BLaER1 treated with 17β-estradiol and CSF1 and Interleukin-3, amounts not matched to agents 10 nM and 100 nM (cell line): ENCODE measurements at regions not wholly inside any gene's neighbourhood (a gene's known extent, or its start where the extent isn't known, plus 50 kb on each side); places are given as distances from the start of the nearest gene placed in this dataset.

Experiments used
- H3K27ac ChIP-seq, 11 experiments: shearing (Covaris generic); formaldehyde crosslinking; 2 replicates each; pipeline ENCODE4 v1.8.1; 2022
- H3K27me3 ChIP-seq, 11 experiments: shearing (Covaris generic); formaldehyde crosslinking; 2 replicates each; pipeline ENCODE4 v1.8.1; 2022
- H3K36me3 ChIP-seq, 11 experiments: shearing (Covaris generic); formaldehyde crosslinking; 2 replicates each; pipeline ENCODE4 v1.8.1; 2022
- H3K4me1 ChIP-seq, 10 experiments: shearing (Covaris generic); formaldehyde crosslinking; 2 replicates each; pipeline ENCODE4 v1.8.1; 2022
- H3K4me2 ChIP-seq, 11 experiments: shearing (Covaris generic); formaldehyde crosslinking; 2 replicates each; pipeline ENCODE4 v1.8.1; 2022
- H3K4me3 ChIP-seq, 10 experiments: shearing (Covaris generic); formaldehyde crosslinking; 2 replicates each; pipeline ENCODE4 v1.8.1; 2022
- H3K9ac ChIP-seq, 11 experiments: shearing (Covaris generic); formaldehyde crosslinking; 2 replicates each; pipeline ENCODE4 v1.8.1; 2022
- H3K9me3 ChIP-seq, 11 experiments: shearing (Covaris generic); formaldehyde crosslinking; replicated peaks in 1 of 11; 2 replicates each; pipeline ENCODE4 v1.8.1; 2022
- H4K20me1 ChIP-seq, 11 experiments: shearing (Covaris generic); formaldehyde crosslinking; 2 replicates each; pipeline ENCODE4 v1.8.1; 2022
- Cebpa-rat ChIP-seq, 11 experiments: shearing (Covaris generic); IDR thresholded peaks; 2 replicates each; pipeline ENCODE4 v1.8.1; 2022

GRCh38 chrX:23559975-23560374 is 107.3 kb upstream of the PRDX4 start:
- Histone ChIP-seq H3K36me3 (no peaks in the 10 kb centered on the region), H3K4me2 (no peak overlapping the region), H3K27me3 (no peaks in the 10 kb centered on the region), H3K9me3 (peaks cover 37 to 56% (median 44%) of the 10 kb centered on the region in 11 experiments), H3K4me1 (0 out of 20 replicates have a peak, but pooled peaks cover 0 to 4% (median 0%) of the 10 kb centered on the region in 10 experiments), H3K27ac (no peak overlapping the region), H3K4me3 (no peak overlapping the region), H4K20me1 (no peaks in the 10 kb centered on the region), H3K9ac (no peak overlapping the region)
- no peak for TF ChIP-seq Cebpa-rat (IDR thresholded peaks at IDR 0.05)

GRCh38 chrX:23570674-23571343 is 96.5 kb upstream of the PRDX4 start:
- H3K4me2 ChIP-seq = no peak overlapping the region
- H3K9ac ChIP-seq = no peak overlapping the region
- no peak overlapping the region for H3K27ac ChIP-seq
- TF ChIP-seq Cebpa-rat (IDR thresholded peaks at IDR 0.05) = no peak
- no peaks in the 10 kb centered on the region for H3K27me3 ChIP-seq
- H4K20me1 ChIP-seq = no peaks in the 10 kb centered on the region
- H3K9me3 ChIP-seq = peaks cover 0 to 15% (median 10%) of the 10 kb centered on the region in 11 experiments; a peak in 15 of 22 replicates
- H3K4me3 ChIP-seq = no peak overlapping the region
- no peaks in the 10 kb centered on the region for H3K36me3 ChIP-seq
- no peaks in the 10 kb centered on the region for H3K4me1 ChIP-seq

- no peaks in the 10 kb centered on the region for H3K4me1 ChIP-seq
- no peaks in the 10 kb centered on the region for H3K36me3 ChIP-seq
- no peak for TF ChIP-seq Cebpa-rat (IDR thresholded peaks at IDR 0.05)
- H3K4me3 ChIP-seq = no peak overlapping the region
- no peak overlapping the region for H3K27ac ChIP-seq
- no peak overlapping the region for H3K9ac ChIP-seq
- no peaks in the 10 kb centered on the region for H4K20me1 ChIP-seq
- H3K4me2 ChIP-seq = no peak overlapping the region
- no peaks in the 10 kb centered on the region for H3K27me3 ChIP-seq
- no peaks in the 10 kb centered on the region for H3K9me3 ChIP-seq
These were observed 92.0 kb upstream of the PRDX4 start for GRCh38 chrX:23575281-23575680.

- TF ChIP-seq Cebpa-rat (IDR thresholded peaks at IDR 0.05) = no peak
- Histone ChIP-seq H3K4me1 (no peaks in the 10 kb centered on the region), H3K4me2 (no peak overlapping the region), H3K27me3 (no peaks in the 10 kb centered on the region), H3K9ac (no peak overlapping the region), H3K36me3 (no peaks in the 10 kb centered on the region), H4K20me1 (no peaks in the 10 kb centered on the region), H3K27ac (no peak overlapping the region), H3K4me3 (no peak overlapping the region), H3K9me3 (no peaks in the 10 kb centered on the region)
These were observed 89.2 kb upstream of the PRDX4 start for GRCh38 chrX:23578079-23578478.

GRCh38 chrX:23589496-23589895 is 77.8 kb upstream of the PRDX4 start:
- Histone ChIP-seq H4K20me1 (no peaks in the 10 kb centered on the region), H3K9ac (no peak overlapping the region), H3K4me1 (no peaks in the 10 kb centered on the region), H3K27ac (no peak overlapping the region), H3K4me3 (no peak overlapping the region), H3K27me3 (no peaks in the 10 kb centered on the region), H3K36me3 (no peaks in the 10 kb centered on the region), H3K9me3 (no peaks in the 10 kb centered on the region; a peak in 1 of 22 replicates), H3K4me2 (no peak overlapping the region)
- TF ChIP-seq Cebpa-rat (IDR thresholded peaks at IDR 0.05) = no peak

GRCh38 chrX:23592741-23593140 is 74.6 kb upstream of the PRDX4 start:
- Histone ChIP-seq H3K36me3 (no peaks in the 10 kb centered on the region), H3K4me3 (no peak overlapping the region), H3K4me1 (no peaks in the 10 kb centered on the region), H3K9ac (no peak overlapping the region), H3K27me3 (no peaks in the 10 kb centered on the region), H3K9me3 (peaks cover 0 to 7% (median 0%) of the 10 kb centered on the region in 11 experiments; a peak in 1 of 22 replicates), H3K4me2 (no peak overlapping the region), H3K27ac (no peak overlapping the region), H4K20me1 (no peaks in the 10 kb centered on the region)
- TF ChIP-seq Cebpa-rat (IDR thresholded peaks at IDR 0.05) = no peak

GRCh38 chrX:23598575-23598974 is 68.7 kb upstream of the PRDX4 start:
- no peak overlapping the region for H3K4me2 ChIP-seq
- no peak for TF ChIP-seq Cebpa-rat (IDR thresholded peaks at IDR 0.05)
- H3K27me3 ChIP-seq = no peaks in the 10 kb centered on the region
- no peak overlapping the region for H3K4me3 ChIP-seq
- no peak overlapping the region for H3K27ac ChIP-seq
- no peaks in the 10 kb centered on the region for H3K4me1 ChIP-seq
- H3K9me3 ChIP-seq = 0 out of 22 replicates have a peak, but pooled peaks cover 0 to 7% (median 0%) of the 10 kb centered on the region in 11 experiments
- H3K36me3 ChIP-seq = no peaks in the 10 kb centered on the region
- H3K9ac ChIP-seq = no peak overlapping the region
- H4K20me1 ChIP-seq = no peaks in the 10 kb centered on the region

- Histone ChIP-seq H4K20me1 (no peaks in the 10 kb centered on the region), H3K4me2 (no peak overlapping the region), H3K36me3 (no peaks in the 10 kb centered on the region), H3K4me1 (no peaks in the 10 kb centered on the region), H3K27me3 (no peaks in the 10 kb centered on the region), H3K9ac (no peak overlapping the region), H3K4me3 (no peak overlapping the region), H3K27ac (no peak overlapping the region), H3K9me3 (no peaks in the 10 kb centered on the region)
- TF ChIP-seq Cebpa-rat (IDR thresholded peaks at IDR 0.05) = no peak
These were observed 63.8 kb upstream of the PRDX4 start for GRCh38 chrX:23603501-23603900.

- Histone ChIP-seq H3K4me3 (no peak overlapping the region), H3K27ac (no peak overlapping the region), H3K36me3 (no peaks in the 10 kb centered on the region), H4K20me1 (no peaks in the 10 kb centered on the region), H3K9me3 (no peaks in the 10 kb centered on the region), H3K4me2 (no peak overlapping the region), H3K9ac (no peak overlapping the region), H3K27me3 (no peaks in the 10 kb centered on the region), H3K4me1 (no peaks in the 10 kb centered on the region)
- TF ChIP-seq Cebpa-rat (IDR thresholded peaks at IDR 0.05) = no peak
These were observed 56.8 kb upstream of the PRDX4 start for GRCh38 chrX:23610495-23610894.

- H3K4me2 ChIP-seq = no peak overlapping the region
- no peak overlapping the region for H3K4me3 ChIP-seq
- H3K27ac ChIP-seq = no peak overlapping the region
- no peak overlapping the region for H3K9ac ChIP-seq
- H3K36me3 ChIP-seq = no peaks in the 10 kb centered on the region
- H3K4me1 ChIP-seq = no peaks in the 10 kb centered on the region
- TF ChIP-seq Cebpa-rat (IDR thresholded peaks at IDR 0.05) = no peak
- no peaks in the 10 kb centered on the region for H3K27me3 ChIP-seq
- H4K20me1 ChIP-seq = no peaks in the 10 kb centered on the region
- no peaks in the 10 kb centered on the region for H3K9me3 ChIP-seq
These were observed 54.4 kb upstream of the PRDX4 start for GRCh38 chrX:23612846-23613245.
